Karpas-422 (cell line): ENCODE measurements at regions not wholly inside any gene's neighbourhood (a gene's known extent, or its start where the extent isn't known, plus 50 kb on each side); places are given as distances from the start of the nearest gene placed in this dataset.

ENCODE experiments used
- DNase-seq: peaks from one replicate; pipeline ENCODE4 v3.0.0-alpha.2; 2015
- H2AFZ ChIP-seq: fragments of 200-600 bp; sonication (generic); 2 replicates; pipeline ENCODE4 v1.6.1; 2014; ENCODE audit warnings: antibody characterized with exemption, low read length, mixed read lengths
- H3K27ac ChIP-seq: fragments of 200-600 bp; sonication (generic); 2 replicates; pipeline ENCODE4 v1.5.1; 2014; ENCODE audit warnings: mild to moderate bottlenecking, low read length, moderate library complexity
- H3K27me3 ChIP-seq: fragments of 200-600 bp; sonication (generic); 2 replicates; pipeline ENCODE4 v1.6.1; 2014; ENCODE audit warnings: low read length, mixed read lengths
- H3K36me3 ChIP-seq: fragments of 200-600 bp; sonication (generic); 2 replicates; pipeline ENCODE4 v1.6.1; 2014; ENCODE audit warnings: low read length, mixed read lengths; ENCODE audit not compliant: insufficient read depth
- H3K4me1 ChIP-seq: fragments of 200-600 bp; sonication (generic); 2 replicates; pipeline ENCODE4 v1.6.1; 2014; ENCODE audit warnings: mild to moderate bottlenecking, low read length, mixed read lengths
- H3K4me2 ChIP-seq: fragments of 200-600 bp; sonication (generic); 2 replicates; pipeline ENCODE4 v1.6.1; 2014; ENCODE audit warnings: low read length, low read depth, mild to moderate bottlenecking; ENCODE audit not compliant: poor library complexity, severe bottlenecking
- H3K4me3 ChIP-seq: fragments of 200-600 bp; sonication (generic); 2 replicates; pipeline ENCODE4 v1.5.1; 2014; ENCODE audit warnings: mild to moderate bottlenecking, antibody characterized with exemption, low read length, mixed read lengths
- H3K79me2 ChIP-seq: fragments of 200-600 bp; sonication (generic); 2 replicates; pipeline ENCODE4 v1.6.1; 2014; ENCODE audit warnings: mild to moderate bottlenecking, low read length, mixed read lengths
- H3K9ac ChIP-seq: fragments of 200-600 bp; sonication (generic); 2 replicates; pipeline ENCODE4 v1.6.0; 2014; ENCODE audit warnings: low read length
- H3K9me2 ChIP-seq: fragments of 200-600 bp; sonication (generic), shearing (Covaris generic); replicated peaks from 2 replicates; pipeline ENCODE4 v1.6.0; 2014; ENCODE audit warnings: mild to moderate bottlenecking, low read length, moderate library complexity; ENCODE audit not compliant: insufficient read depth
- H3K9me3 ChIP-seq: fragments of 300-700, 200-600 bp; sonication (generic); 2 replicates; pipeline ENCODE4 v1.6.1; 2014; ENCODE audit warnings: low read length, mixed read lengths
- H4K20me1 ChIP-seq: fragments of 200-600 bp; sonication (generic); 2 replicates; pipeline ENCODE4 v1.6.1; 2014; ENCODE audit warnings: mild to moderate bottlenecking, antibody characterized with exemption, low read length, low read depth; ENCODE audit not compliant: insufficient read depth

DNA sequence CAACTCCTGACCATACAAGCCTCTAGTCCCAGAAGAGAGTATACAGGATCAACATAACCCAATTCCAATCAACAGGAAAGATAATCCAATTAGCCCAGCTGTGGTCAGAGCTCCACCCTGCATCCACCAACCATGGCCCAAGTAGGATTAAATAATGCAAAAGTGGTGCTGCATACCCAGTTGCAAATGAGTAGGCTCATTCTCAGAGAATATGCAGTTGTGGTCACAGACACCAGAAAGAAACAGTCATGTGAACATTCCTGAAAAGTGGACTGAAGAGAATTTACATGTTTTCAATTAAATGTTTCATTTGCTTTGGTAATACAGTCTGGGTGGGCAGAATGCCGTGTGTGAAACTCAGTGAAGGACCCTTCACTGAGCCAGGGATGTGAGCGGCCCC is 167.2 kb upstream of the BMP4 start:
- no peak overlapping the region for H3K9ac ChIP-seq
- H3K4me2 ChIP-seq: no peak overlapping the region
- H3K4me3 ChIP-seq: no peak overlapping the region
- H3K79me2 ChIP-seq: no peaks in the 10 kb centered on the region
- H3K27ac ChIP-seq: no peak overlapping the region
- H3K36me3 ChIP-seq: no peaks in the 10 kb centered on the region
- H3K9me3 ChIP-seq: no peaks in the 10 kb centered on the region
- no peaks in the 10 kb centered on the region for H3K27me3 ChIP-seq
- no peaks in the 10 kb centered on the region for H4K20me1 ChIP-seq
- DNase-seq: no peak
- H2AFZ ChIP-seq: no peak overlapping the region
- H3K9me2 ChIP-seq: no peaks in the 10 kb centered on the region
- no peaks in the 10 kb centered on the region for H3K4me1 ChIP-seq

DNA sequence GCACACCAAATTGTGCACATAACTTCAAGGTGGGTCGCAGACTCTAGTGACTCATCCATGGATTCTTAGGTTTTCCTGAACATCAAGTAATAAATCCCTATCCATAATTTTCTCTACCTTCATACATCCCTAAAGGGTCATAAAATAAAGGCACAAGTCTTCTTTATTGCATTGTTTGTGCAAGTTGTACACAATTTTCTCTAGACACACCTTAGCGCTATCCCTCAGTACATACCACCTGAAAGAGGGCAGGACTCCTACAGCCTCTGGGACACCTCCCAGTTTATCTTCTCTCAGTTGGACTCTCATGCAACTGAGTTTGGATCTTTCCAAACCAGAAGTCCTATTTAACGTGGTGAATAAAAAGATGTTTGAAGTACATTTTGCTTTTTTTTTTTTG is 168.5 kb upstream of the BMP4 start:
- no peak overlapping the region for H3K4me2 ChIP-seq
- no peaks in the 10 kb centered on the region for H3K9me2 ChIP-seq
- H3K27me3 ChIP-seq: no peaks in the 10 kb centered on the region
- H3K79me2 ChIP-seq: no peaks in the 10 kb centered on the region
- no peaks in the 10 kb centered on the region for H3K9me3 ChIP-seq
- H2AFZ ChIP-seq: no peak overlapping the region
- no peak overlapping the region for H3K27ac ChIP-seq
- no peak overlapping the region for H3K9ac ChIP-seq
- no peaks in the 10 kb centered on the region for H4K20me1 ChIP-seq
- H3K4me3 ChIP-seq: no peak overlapping the region
- no peaks in the 10 kb centered on the region for H3K36me3 ChIP-seq
- DNase-seq: no peak
- H3K4me1 ChIP-seq: no peaks in the 10 kb centered on the region

- Histone ChIP-seq H3K4me3 (no peak overlapping the region), H3K36me3 (no peaks in the 10 kb centered on the region), H4K20me1 (no peaks in the 10 kb centered on the region), H2AFZ (no peak overlapping the region), H3K27me3 (no peaks in the 10 kb centered on the region), H3K79me2 (no peaks in the 10 kb centered on the region), H3K4me1 (no peaks in the 10 kb centered on the region), H3K27ac (no peak overlapping the region), H3K4me2 (no peak overlapping the region), H3K9me2 (no peaks in the 10 kb centered on the region), H3K9ac (no peak overlapping the region), H3K9me3 (no peaks in the 10 kb centered on the region)
- no peak for DNase-seq
Observed at GRCh38 chr14:54126947-54127346, 170.3 kb upstream of the BMP4 start.

- no peaks in the 10 kb centered on the region for H3K79me2 ChIP-seq
- H3K9me2 ChIP-seq: no peaks in the 10 kb centered on the region
- H3K27me3 ChIP-seq: no peaks in the 10 kb centered on the region
- no peaks in the 10 kb centered on the region for H3K36me3 ChIP-seq
- H2AFZ ChIP-seq: no peak overlapping the region
- no peaks in the 10 kb centered on the region for H3K4me1 ChIP-seq
- H3K4me3 ChIP-seq: no peak overlapping the region
- no peaks in the 10 kb centered on the region for H4K20me1 ChIP-seq
- H3K9me3 ChIP-seq: no peaks in the 10 kb centered on the region
- no peak overlapping the region for H3K27ac ChIP-seq
- H3K9ac ChIP-seq: no peak overlapping the region
- no peak for DNase-seq
- no peak overlapping the region for H3K4me2 ChIP-seq
Observed at GRCh38 chr14:54127526-54127925, 170.9 kb upstream of the BMP4 start.

DNA sequence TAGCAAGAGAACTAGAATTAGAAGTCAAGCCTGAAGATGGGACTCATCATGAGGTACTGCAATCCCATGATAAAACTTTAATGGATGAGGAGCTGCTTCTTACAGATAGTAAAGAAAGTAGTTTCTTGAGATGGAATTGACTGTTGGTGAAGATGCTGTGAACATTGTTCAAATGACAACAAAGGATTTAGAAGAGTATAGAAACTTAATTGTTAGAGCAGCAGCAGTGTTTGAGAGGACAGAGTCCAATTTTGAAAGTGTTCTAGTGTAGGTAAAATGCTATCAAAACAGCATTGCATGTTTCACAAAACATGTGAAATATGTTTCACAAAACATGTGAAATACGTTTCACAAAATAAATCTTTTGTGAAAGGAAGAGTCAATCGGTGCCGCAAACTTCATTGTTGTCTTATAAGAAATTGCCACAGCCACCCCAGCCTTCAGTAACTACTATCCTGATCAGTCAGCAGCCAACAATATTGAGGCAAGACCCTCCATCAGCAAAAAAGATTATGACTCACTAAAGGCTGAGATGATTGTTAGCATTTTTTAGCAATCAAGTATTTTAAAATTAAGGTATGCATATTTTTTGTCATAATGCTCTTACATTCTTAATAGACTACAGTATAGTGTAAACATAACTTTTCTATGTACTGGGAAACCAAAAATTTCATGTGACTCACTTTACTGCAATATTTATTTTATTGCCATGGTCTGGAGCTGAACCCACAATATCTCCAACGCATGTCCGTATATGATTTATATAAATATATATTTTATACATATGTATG is 173.4 kb upstream of the BMP4 start:
- no peaks in the 10 kb centered on the region for H3K27me3 ChIP-seq
- H2AFZ ChIP-seq: no peak overlapping the region
- H3K9me3 ChIP-seq: no peaks in the 10 kb centered on the region
- no peaks in the 10 kb centered on the region for H3K79me2 ChIP-seq
- no peaks in the 10 kb centered on the region for H3K9me2 ChIP-seq
- no peak overlapping the region for H3K9ac ChIP-seq
- H4K20me1 ChIP-seq: no peaks in the 10 kb centered on the region
- H3K4me1 ChIP-seq: no peaks in the 10 kb centered on the region
- H3K4me2 ChIP-seq: no peak overlapping the region
- DNase-seq: no peak
- no peak overlapping the region for H3K4me3 ChIP-seq
- H3K27ac ChIP-seq: no peak overlapping the region
- H3K36me3 ChIP-seq: no peaks in the 10 kb centered on the region

DNA sequence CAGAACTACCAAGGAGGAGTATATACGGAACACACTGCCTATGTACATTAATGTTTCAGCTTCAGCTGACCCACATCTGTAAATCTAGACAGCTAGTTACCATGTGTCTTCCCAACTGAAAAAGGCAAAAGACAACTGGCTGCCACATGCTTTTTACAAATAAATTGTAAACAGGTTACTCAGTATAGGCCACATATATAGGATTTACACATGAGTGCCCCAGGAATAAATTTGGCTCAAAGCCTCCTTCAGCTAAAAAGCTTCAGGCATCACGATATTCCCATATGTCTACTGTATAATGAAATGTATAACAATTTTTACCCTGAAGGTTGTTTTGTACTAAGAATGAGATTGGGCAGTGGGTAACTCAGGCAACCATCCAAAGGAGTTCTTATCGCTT is 175.9 kb upstream of the BMP4 start:
- Histone ChIP-seq H3K9ac (no peak overlapping the region), H3K9me2 (no peaks in the 10 kb centered on the region), H4K20me1 (no peaks in the 10 kb centered on the region)

GRCh38 chr14:54133896-54134295 is 177.3 kb upstream of the BMP4 start:
- no peaks in the 10 kb centered on the region for H3K79me2 ChIP-seq
- H3K9ac ChIP-seq: no peak overlapping the region
- no peaks in the 10 kb centered on the region for H3K36me3 ChIP-seq
- no peak overlapping the region for H2AFZ ChIP-seq
- no peaks in the 10 kb centered on the region for H3K27me3 ChIP-seq
- H3K4me1 ChIP-seq: no peaks in the 10 kb centered on the region
- no peaks in the 10 kb centered on the region for H3K9me2 ChIP-seq
- DNase-seq: no peak
- no peaks in the 10 kb centered on the region for H3K9me3 ChIP-seq
- no peak overlapping the region for H3K27ac ChIP-seq
- no peak overlapping the region for H3K4me2 ChIP-seq
- H4K20me1 ChIP-seq: no peaks in the 10 kb centered on the region
- H3K4me3 ChIP-seq: no peak overlapping the region

More for the DNA sequence above, 175.9 kb upstream of the BMP4 start:
- no peaks in the 10 kb centered on the region for H3K36me3 ChIP-seq
- H3K4me2 ChIP-seq: no peak overlapping the region
- no peaks in the 10 kb centered on the region for H3K9me3 ChIP-seq
- no peak overlapping the region for H2AFZ ChIP-seq
- no peak overlapping the region for H3K4me3 ChIP-seq
- no peak overlapping the region for H3K27ac ChIP-seq
- H3K27me3 ChIP-seq: no peaks in the 10 kb centered on the region
- no peak for DNase-seq
- no peaks in the 10 kb centered on the region for H3K79me2 ChIP-seq
- H3K4me1 ChIP-seq: no peaks in the 10 kb centered on the region

- no peak overlapping the region for H3K4me2 ChIP-seq
- no peak overlapping the region for H2AFZ ChIP-seq
- no peaks in the 10 kb centered on the region for H3K27me3 ChIP-seq
- H3K9me2 ChIP-seq: no peaks in the 10 kb centered on the region
- no peak overlapping the region for H3K4me3 ChIP-seq
- H3K27ac ChIP-seq: no peak overlapping the region
- no peak for DNase-seq
- no peak overlapping the region for H3K9ac ChIP-seq
- H3K9me3 ChIP-seq: no peaks in the 10 kb centered on the region
- H3K36me3 ChIP-seq: no peaks in the 10 kb centered on the region
- no peaks in the 10 kb centered on the region for H3K79me2 ChIP-seq
- no peaks in the 10 kb centered on the region for H4K20me1 ChIP-seq
- H3K4me1 ChIP-seq: no peaks in the 10 kb centered on the region
Observed at GRCh38 chr14:54135804-54136280, 179.2 kb upstream of the BMP4 start.
